ENCODE measurements at regions not wholly inside any gene's neighbourhood (a gene's known extent, or its start where the extent isn't known, plus 50 kb on each side); places are given as distances from the start of the nearest gene placed in this dataset.

DNA sequence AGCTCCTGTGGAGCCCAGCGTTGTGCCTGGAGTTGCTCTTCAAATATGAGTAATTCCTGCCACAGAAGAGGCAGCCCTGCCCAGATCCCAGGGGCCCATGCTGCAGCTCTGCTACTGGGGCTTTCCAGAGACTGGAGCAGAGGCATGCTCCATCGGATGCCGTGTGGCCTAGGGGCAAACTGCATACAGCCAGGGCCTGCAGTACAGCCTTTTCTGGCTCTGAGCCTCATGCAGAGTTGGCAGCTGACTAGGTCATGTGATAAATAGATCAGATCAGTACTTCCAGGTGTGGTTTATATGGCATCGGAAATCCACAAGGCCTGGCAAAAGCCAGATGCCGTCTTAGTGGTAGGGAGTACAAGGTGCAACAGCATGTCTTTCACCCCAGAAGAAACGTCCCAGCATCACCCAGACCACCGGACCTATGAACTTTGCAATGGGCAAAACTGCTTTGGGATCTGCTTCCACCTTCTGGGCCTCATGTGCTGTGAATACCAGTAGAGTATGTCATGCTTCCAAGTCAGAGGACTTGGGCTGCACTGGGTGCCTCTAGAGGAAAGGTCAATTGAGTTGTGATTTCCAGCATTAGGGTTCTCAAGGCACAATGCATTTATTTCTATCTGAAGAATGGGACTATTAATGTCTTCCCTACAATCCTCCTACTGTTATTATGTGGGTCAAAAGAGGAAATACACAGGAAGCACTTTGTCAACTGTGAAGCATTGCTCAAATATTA, 250.7 kb upstream of the ZNF32 start:
- TF ChIP-seq, protein P1, sequence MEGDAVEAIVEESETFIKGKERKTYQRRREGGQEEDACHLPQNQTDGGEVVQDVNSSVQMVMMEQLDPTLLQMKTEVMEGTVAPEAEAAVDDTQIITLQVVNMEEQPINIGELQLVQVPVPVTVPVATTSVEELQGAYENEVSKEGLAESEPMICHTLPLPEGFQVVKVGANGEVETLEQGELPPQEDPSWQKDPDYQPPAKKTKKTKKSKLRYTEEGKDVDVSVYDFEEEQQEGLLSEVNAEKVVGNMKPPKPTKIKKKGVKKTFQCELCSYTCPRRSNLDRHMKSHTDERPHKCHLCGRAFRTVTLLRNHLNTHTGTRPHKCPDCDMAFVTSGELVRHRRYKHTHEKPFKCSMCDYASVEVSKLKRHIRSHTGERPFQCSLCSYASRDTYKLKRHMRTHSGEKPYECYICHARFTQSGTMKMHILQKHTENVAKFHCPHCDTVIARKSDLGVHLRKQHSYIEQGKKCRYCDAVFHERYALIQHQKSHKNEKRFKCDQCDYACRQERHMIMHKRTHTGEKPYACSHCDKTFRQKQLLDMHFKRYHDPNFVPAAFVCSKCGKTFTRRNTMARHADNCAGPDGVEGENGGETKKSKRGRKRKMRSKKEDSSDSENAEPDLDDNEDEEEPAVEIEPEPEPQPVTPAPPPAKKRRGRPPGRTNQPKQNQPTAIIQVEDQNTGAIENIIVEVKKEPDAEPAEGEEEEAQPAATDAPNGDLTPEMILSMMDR (IDR thresholded peaks at IDR 0.05) = peak in 2 of 6 experiments; percentile 18 to 33
- no peak for TF ChIP-seq POLR2A (IDR thresholded peaks at IDR 0.05)
